Gastroesophageal sphincter (tissue), 3 donors: ENCODE measurements at regions not wholly inside any gene's neighbourhood (a gene's known extent, or its start where the extent isn't known, plus 50 kb on each side); places are given as distances from the start of the nearest gene placed in this dataset.

Experiments used
- CTCF ChIP-seq, 4 experiments: fragments of 200-600 bp in 2 of 4; fragments of 450-650 bp in 2 of 4; sonication (generic) in 1 of 4; IDR thresholded peaks; one replicate each; pipeline ENCODE4 v1.5.1; 2017 to 2019; ENCODE audit warnings: antibody characterized with exemption in 4 of 4, mild to moderate bottlenecking in 2 of 4, moderate library complexity in 2 of 4
- POLR2A ChIP-seq, 2 donors: fragments of 450-650 bp; IDR thresholded peaks; one replicate each; pipeline ENCODE4 v1.6.1; 2017; ENCODE audit warnings: antibody characterized with exemption in 2 of 2, mild to moderate bottlenecking in 2 of 2, moderate library complexity in 1 of 2
- POLR2AphosphoS5 ChIP-seq: sonication (generic); formaldehyde crosslinking; IDR thresholded peaks from one replicate; pipeline ENCODE4 v1.6.1; 2017; ENCODE audit warnings: antibody characterized with exemption

DNA sequence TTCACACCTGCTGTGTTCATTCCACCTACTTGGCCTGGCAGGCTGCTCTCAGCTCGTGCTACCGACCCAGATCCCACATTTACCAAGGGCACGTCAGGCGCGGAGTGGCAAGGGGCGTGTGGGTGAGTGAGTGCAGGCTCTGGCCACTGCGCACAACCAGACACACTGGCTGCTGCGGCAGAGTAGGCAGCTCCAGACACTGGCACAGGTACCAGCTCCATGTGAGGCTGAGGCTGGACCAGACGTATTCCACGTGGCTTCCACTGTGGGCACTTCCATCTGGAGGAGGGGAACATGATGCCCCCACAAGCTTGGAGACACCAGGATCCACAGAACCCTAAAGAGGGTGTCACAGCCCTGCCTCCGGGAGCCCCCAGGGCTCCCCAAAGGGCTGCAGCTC lies 74.6 kb upstream of the ZNF804A start:
- TF ChIP-seq CTCF (IDR thresholded peaks at IDR 0.05) (no peak), POLR2AphosphoS5 (no peak), POLR2A (IDR thresholded peaks at IDR 0.05) (no peak)
